ENCODE measurements at regions not wholly inside any gene's neighbourhood (a gene's known extent, or its start where the extent isn't known, plus 50 kb on each side); places are given as distances from the start of the nearest gene placed in this dataset.
"Not testable (repeated sequence)": the region's sequence is repeated elsewhere in the genome, so short reads cannot be mapped to it uniquely, and the experiment has no call there.

DNA sequence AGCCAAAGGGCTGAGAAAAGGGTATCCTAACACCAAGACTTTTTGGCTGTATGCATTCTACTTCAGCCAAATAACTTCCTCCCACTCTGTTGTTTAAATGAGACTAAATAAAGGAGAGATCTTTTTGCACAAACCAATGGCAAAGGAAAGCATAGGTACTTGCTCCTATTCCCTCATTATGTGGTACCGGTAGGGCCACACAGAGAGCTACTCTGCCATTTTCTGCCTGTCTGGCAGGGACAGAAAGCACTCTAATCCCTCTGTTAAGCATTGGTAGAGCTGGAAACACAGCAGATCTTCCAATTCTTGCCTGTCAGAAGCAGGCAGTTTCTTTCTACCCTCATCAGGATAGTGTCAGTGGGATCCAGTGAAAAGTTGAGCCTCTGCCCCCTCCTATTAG is 918.3 kb upstream of the TMEFF2 start:
- Histone ChIP-seq H3K27me3 (ENCODE audit: control insufficient read depth in 2 of 2, insufficient read depth in 1 of 2, low read length in 1 of 2) (no peaks in the 10 kb centered on the region), H3K4me1 (ENCODE audit: control insufficient read depth in 2 of 2, insufficient read depth in 2 of 2, low read length in 2 of 2) (no peaks in the 10 kb centered on the region), H3K36me3 (ENCODE audit: control insufficient read depth in 2 of 2, insufficient read depth in 2 of 2, low read length in 1 of 2) (no peaks in the 10 kb centered on the region), H3K9me3 (ENCODE audit: control insufficient read depth in 2 of 2, insufficient read depth in 1 of 2, low read length in 1 of 2) (no peaks in the 10 kb centered on the region), H3K4me3 (ENCODE audit: low read length in 2 of 2) (no peak overlapping the region), H3K27ac (ENCODE audit: low read depth in 1 of 2, low read length in 1 of 2) (no peak overlapping the region)
- 96% methylated on average over 1 of the region's 1 CpG for WGBS
- no peak for DNase-seq (ENCODE audit: low read depth in 6 of 9, low spot score in 9 of 9)

DNA sequence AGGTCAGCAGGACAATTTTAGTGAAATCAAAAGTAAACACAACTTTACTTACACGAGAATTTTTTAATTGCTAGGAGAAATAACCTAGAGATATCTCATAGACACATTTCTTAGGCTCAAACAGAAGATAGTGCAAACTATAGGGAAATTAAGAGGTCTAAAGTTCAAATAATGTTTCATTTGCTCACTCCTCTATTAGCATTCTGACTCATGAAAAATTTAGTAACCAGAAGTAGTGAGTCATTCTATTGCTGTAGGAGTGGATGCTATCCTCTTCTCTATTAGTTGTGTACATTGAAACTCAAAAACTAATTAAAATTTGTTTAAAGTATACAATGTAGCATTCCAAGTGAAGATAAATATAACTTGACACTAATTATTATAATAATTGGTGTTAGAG is 908.3 kb upstream of the TMEFF2 start:
- WGBS = 96% methylated on average over 1 of the region's 1 CpG

DNA sequence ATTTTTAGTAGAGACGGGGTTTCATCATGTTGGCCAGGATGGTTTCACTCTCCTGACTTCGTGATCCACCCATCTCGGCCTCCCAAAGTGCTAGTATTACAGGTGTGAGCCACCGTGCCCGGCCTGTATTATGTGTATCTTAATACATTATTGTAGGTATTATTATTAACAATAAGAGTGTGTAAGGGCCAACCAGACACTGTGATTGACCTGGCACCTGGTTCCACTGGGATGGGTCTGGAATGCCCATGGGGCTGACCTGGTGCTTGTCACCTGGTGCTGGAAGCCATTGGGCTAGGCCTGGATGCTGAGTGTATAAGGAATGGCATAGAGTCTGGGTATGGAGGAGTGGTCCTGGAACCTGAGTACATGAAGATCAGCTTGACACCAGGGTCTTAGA is 906.9 kb upstream of the TMEFF2 start:
- Histone ChIP-seq H3K27ac (ENCODE audit: low read depth in 1 of 2, low read length in 1 of 2) (no peak overlapping the region), H3K4me1 (ENCODE audit: control insufficient read depth in 2 of 2, insufficient read depth in 2 of 2, low read length in 2 of 2) (no peaks in the 10 kb centered on the region), H3K27me3 (ENCODE audit: control insufficient read depth in 2 of 2, insufficient read depth in 1 of 2, low read length in 1 of 2) (no peaks in the 10 kb centered on the region), H3K4me3 (ENCODE audit: low read length in 2 of 2) (no peak overlapping the region), H3K36me3 (ENCODE audit: control insufficient read depth in 2 of 2, insufficient read depth in 2 of 2, low read length in 1 of 2) (no peaks in the 10 kb centered on the region), H3K9me3 (ENCODE audit: control insufficient read depth in 2 of 2, insufficient read depth in 1 of 2, low read length in 1 of 2) (peaks cover 0 to 9% of the 10 kb centered on the region in 2 donors)
- 99% methylated on average over 5 of the region's 5 CpGs for WGBS
- no peak for DNase-seq (ENCODE audit: low read depth in 6 of 9, low spot score in 9 of 9)

More for the DNA sequence above, 908.3 kb upstream of the TMEFF2 start:
- no peak overlapping the region for H3K4me3 ChIP-seq (ENCODE audit: low read length in 2 of 2)
- no peaks in the 10 kb centered on the region for H3K4me1 ChIP-seq (ENCODE audit: control insufficient read depth in 2 of 2, insufficient read depth in 2 of 2, low read length in 2 of 2)
- no peaks in the 10 kb centered on the region for H3K27me3 ChIP-seq (ENCODE audit: control insufficient read depth in 2 of 2, insufficient read depth in 1 of 2, low read length in 1 of 2)
- no peak for DNase-seq (ENCODE audit: low read depth in 6 of 9, low spot score in 9 of 9)
- H3K36me3 ChIP-seq (ENCODE audit: control insufficient read depth in 2 of 2, insufficient read depth in 2 of 2, low read length in 1 of 2) = no peaks in the 10 kb centered on the region
- H3K27ac ChIP-seq (ENCODE audit: low read depth in 1 of 2, low read length in 1 of 2) = no peak overlapping the region
- peaks cover 0 to 9% of the 10 kb centered on the region in 2 donors for H3K9me3 ChIP-seq (ENCODE audit: control insufficient read depth in 2 of 2, insufficient read depth in 1 of 2, low read length in 1 of 2)

DNA sequence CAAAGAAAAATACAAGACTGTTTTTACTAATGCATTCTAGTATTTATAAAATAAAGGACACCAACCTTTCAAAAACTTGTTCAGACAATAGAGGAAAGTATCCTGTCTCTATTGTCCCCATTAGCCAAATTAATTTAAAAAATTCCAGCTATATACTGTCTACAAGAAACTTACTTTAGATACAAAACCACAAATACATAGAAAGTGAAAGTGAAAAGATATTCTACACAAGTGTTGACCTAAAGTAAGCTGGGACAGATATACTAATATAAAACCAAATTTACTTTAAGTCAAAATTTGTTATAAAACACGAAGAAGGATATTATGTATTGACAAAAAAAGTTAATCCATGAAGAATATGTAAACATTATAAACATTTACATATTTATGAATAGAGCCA is 893.3 kb upstream of the TMEFF2 start:
- H3K27ac ChIP-seq (ENCODE audit: low read depth in 1 of 2, low read length in 1 of 2) = no peak overlapping the region
- DNase-seq (ENCODE audit: low read depth in 6 of 9, low spot score in 9 of 9) = no peak

DNA sequence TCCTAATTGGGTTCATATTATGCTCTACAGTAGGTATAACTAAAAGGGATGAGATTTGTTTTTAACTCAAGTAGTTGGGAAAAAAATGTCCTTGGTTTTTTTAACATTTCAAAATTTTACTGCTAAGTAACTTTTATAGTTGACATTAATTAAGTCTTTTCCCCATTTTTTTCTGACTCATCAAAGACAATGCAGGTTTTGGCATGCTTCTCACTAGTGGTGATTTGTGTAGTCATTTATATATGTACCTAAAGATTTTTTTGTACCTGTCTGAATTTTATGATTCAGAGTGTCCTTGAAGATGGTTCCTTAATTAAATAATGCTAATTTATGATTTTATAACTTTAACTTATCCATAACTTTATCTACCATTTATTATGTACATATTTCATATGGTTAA is 882.3 kb upstream of the TMEFF2 start:
- no peaks in the 10 kb centered on the region for H3K4me1 ChIP-seq (ENCODE audit: control insufficient read depth in 2 of 2, insufficient read depth in 2 of 2, low read length in 2 of 2)
- H3K9me3 ChIP-seq (ENCODE audit: control insufficient read depth in 2 of 2, insufficient read depth in 1 of 2, low read length in 1 of 2) = no peaks in the 10 kb centered on the region
- H3K27ac ChIP-seq (ENCODE audit: low read depth in 1 of 2, low read length in 1 of 2) = no peak overlapping the region
- H3K27me3 ChIP-seq (ENCODE audit: control insufficient read depth in 2 of 2, insufficient read depth in 1 of 2, low read length in 1 of 2) = no peaks in the 10 kb centered on the region
- H3K36me3 ChIP-seq (ENCODE audit: control insufficient read depth in 2 of 2, insufficient read depth in 2 of 2, low read length in 1 of 2) = no peaks in the 10 kb centered on the region
- H3K4me3 ChIP-seq (ENCODE audit: low read length in 2 of 2) = no peak overlapping the region
- DNase-seq (ENCODE audit: low read depth in 6 of 9, low spot score in 9 of 9) = no peak

More for the DNA sequence above, 893.3 kb upstream of the TMEFF2 start:
- Histone ChIP-seq H3K36me3 (ENCODE audit: control insufficient read depth in 2 of 2, insufficient read depth in 2 of 2, low read length in 1 of 2) (no peaks in the 10 kb centered on the region), H3K27me3 (ENCODE audit: control insufficient read depth in 2 of 2, insufficient read depth in 1 of 2, low read length in 1 of 2) (no peaks in the 10 kb centered on the region), H3K4me1 (ENCODE audit: control insufficient read depth in 2 of 2, insufficient read depth in 2 of 2, low read length in 2 of 2) (no peaks in the 10 kb centered on the region), H3K9me3 (ENCODE audit: control insufficient read depth in 2 of 2, insufficient read depth in 1 of 2, low read length in 1 of 2) (no peaks in the 10 kb centered on the region), H3K4me3 (ENCODE audit: low read length in 2 of 2) (no peak overlapping the region)
- WGBS = 67% methylated on average over 1 of the region's 1 CpG

DNA sequence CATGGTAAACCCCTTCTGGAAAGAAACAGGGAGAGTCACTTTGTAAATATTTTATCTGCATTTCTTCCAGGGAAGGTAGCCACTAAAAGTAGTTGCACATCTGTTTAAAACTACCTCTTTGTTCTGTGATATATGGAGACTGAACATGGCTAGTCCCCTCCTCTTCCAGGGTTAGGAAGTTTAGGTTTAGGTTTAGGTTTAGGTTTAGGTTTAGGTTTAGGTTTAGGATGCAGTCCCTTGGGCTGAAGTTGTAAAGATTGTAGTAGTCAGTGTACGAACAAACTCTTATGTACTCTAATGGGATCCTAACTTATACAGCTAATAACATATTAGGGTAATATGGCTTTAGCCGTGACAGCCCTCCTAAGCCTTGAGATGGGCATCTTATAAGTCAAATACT is 880.2 kb upstream of the TMEFF2 start:
- 98% methylated on average over 2 of the region's 2 CpGs for WGBS
- no peak overlapping the region for H3K4me3 ChIP-seq (ENCODE audit: low read length in 2 of 2)

DNA sequence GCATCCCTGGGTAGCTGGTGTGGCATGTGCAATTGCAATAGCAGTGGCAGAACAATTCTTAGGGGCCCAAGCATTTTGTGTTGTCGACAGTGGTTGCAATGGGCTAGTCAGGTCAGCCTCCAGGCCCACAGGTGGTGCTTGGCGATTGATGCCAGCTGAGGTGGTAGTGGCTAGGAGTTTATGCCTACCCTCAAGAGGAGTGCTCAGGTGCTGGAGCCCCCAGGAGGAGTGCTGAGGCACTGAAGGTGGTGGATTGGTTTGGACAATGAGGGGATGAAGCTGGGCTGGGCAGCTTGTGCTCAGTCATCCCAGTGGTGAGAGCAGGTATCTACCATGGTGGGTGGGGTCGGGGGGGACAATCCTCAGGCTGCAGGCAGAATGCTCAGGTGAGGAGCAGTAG is 877.9 kb upstream of the TMEFF2 start:
- H3K4me3 ChIP-seq (ENCODE audit: low read length in 2 of 2) = no peak overlapping the region
- no peak overlapping the region for H3K27ac ChIP-seq (ENCODE audit: low read depth in 1 of 2, low read length in 1 of 2)
- no peaks in the 10 kb centered on the region for H3K9me3 ChIP-seq (ENCODE audit: control insufficient read depth in 2 of 2, insufficient read depth in 1 of 2, low read length in 1 of 2)
- H3K36me3 ChIP-seq (ENCODE audit: control insufficient read depth in 2 of 2, insufficient read depth in 2 of 2, low read length in 1 of 2) = no peaks in the 10 kb centered on the region
- WGBS = 64% methylated on average over 3 of the region's 3 CpGs
- no peak for DNase-seq (ENCODE audit: low read depth in 6 of 9, low spot score in 9 of 9)
- no peaks in the 10 kb centered on the region for H3K27me3 ChIP-seq (ENCODE audit: control insufficient read depth in 2 of 2, insufficient read depth in 1 of 2, low read length in 1 of 2)
- H3K4me1 ChIP-seq (ENCODE audit: control insufficient read depth in 2 of 2, insufficient read depth in 2 of 2, low read length in 2 of 2) = no peaks in the 10 kb centered on the region

More for the DNA sequence above, 880.2 kb upstream of the TMEFF2 start:
- H3K36me3 ChIP-seq (ENCODE audit: control insufficient read depth in 2 of 2, insufficient read depth in 2 of 2, low read length in 1 of 2) = no peaks in the 10 kb centered on the region
- no peaks in the 10 kb centered on the region for H3K9me3 ChIP-seq (ENCODE audit: control insufficient read depth in 2 of 2, insufficient read depth in 1 of 2, low read length in 1 of 2)
- no peak for DNase-seq (ENCODE audit: low read depth in 6 of 9, low spot score in 9 of 9)
- no peaks in the 10 kb centered on the region for H3K4me1 ChIP-seq (ENCODE audit: control insufficient read depth in 2 of 2, insufficient read depth in 2 of 2, low read length in 2 of 2)
- H3K27ac ChIP-seq (ENCODE audit: low read depth in 1 of 2, low read length in 1 of 2) = no peak overlapping the region
- no peaks in the 10 kb centered on the region for H3K27me3 ChIP-seq (ENCODE audit: control insufficient read depth in 2 of 2, insufficient read depth in 1 of 2, low read length in 1 of 2)

DNA sequence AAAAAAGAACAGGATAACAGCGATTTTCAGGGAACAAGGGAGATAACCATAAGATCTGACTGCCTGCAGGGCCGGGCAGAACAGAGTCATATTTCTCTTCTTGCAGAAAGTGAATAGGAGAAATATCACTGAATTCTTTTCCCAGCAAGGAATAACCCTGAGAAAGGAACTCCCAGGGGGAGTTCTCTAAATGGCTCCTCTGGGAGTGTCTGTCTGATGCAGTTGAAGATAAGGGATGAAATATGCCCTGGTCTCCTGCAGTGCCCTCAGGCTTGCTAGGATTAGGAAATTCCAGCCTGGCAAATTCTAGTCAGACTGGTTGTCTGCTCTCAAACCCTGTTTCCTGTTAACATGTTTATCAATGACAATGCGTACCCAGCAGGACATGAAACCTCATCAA is 830.8 kb upstream of the TMEFF2 start:
- not testable (repeated sequence) for DNase-seq (ENCODE audit: low read depth in 6 of 9, low spot score in 9 of 9); H3K27ac ChIP-seq (ENCODE audit: low read depth in 1 of 2, low read length in 1 of 2); H3K27me3 ChIP-seq (ENCODE audit: control insufficient read depth in 2 of 2, insufficient read depth in 1 of 2, low read length in 1 of 2); H3K4me1 ChIP-seq (ENCODE audit: control insufficient read depth in 2 of 2, insufficient read depth in 2 of 2, low read length in 2 of 2); H3K4me3 ChIP-seq (ENCODE audit: low read length in 2 of 2); H3K36me3 ChIP-seq (ENCODE audit: control insufficient read depth in 2 of 2, insufficient read depth in 2 of 2, low read length in 1 of 2); H3K9me3 ChIP-seq (ENCODE audit: control insufficient read depth in 2 of 2, insufficient read depth in 1 of 2, low read length in 1 of 2)
- WGBS = 96% methylated on average over 3 of the region's 3 CpGs

DNA sequence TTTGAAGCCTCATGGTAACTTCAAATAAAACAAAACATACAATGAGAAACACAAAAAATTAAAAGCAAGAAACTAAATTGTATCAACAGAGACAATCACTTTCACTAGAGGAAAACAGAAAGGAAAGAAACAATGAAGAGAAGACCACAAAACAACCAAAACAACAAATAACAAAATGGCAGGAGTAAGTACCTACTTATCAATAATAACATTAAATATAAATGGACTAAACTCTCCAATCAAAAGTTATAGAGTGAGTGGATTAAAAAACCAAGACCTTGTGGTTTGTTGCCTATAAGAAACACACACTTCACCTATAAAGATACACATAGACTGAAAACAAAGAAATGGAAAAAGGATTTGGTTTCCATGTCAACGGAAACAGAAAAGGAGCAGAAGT is 830.1 kb upstream of the TMEFF2 start:
- H3K27ac ChIP-seq (ENCODE audit: low read depth in 1 of 2, low read length in 1 of 2) = no peak overlapping the region

DNA sequence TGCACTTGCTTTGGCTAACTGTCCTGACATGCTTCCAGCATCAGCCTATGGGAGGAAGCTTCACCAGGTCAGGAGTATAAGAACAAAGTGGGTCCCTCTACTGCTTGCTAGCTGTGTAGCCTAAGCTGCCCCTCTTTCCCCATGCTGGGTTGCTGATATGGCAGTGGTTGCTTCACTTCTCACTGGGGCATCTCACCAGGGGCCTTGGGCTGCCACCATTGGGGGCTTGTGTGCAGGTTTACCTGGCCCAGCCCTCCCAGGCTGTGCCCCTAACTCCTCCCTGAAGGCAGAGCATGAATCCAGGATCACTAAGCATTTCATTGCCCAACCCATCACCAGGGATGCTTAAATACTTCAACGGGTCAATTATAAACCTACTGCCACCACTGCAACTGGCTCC is 817.1 kb upstream of the TMEFF2 start:
- DNase-seq (ENCODE audit: low read depth in 6 of 9, low spot score in 9 of 9) = no peak
- no peaks in the 10 kb centered on the region for H3K36me3 ChIP-seq (ENCODE audit: control insufficient read depth in 2 of 2, insufficient read depth in 2 of 2, low read length in 1 of 2)
- H3K4me3 ChIP-seq (ENCODE audit: low read length in 2 of 2) = no peak overlapping the region
- 100% methylated on average over 1 of the region's 1 CpG for WGBS
- peaks cover 0 to 9% of the 10 kb centered on the region in 2 donors for H3K9me3 ChIP-seq (ENCODE audit: control insufficient read depth in 2 of 2, insufficient read depth in 1 of 2, low read length in 1 of 2)
- no peaks in the 10 kb centered on the region for H3K4me1 ChIP-seq (ENCODE audit: control insufficient read depth in 2 of 2, insufficient read depth in 2 of 2, low read length in 2 of 2)
- H3K27me3 ChIP-seq (ENCODE audit: control insufficient read depth in 2 of 2, insufficient read depth in 1 of 2, low read length in 1 of 2) = no peaks in the 10 kb centered on the region
- no peak overlapping the region for H3K27ac ChIP-seq (ENCODE audit: low read depth in 1 of 2, low read length in 1 of 2)

More for the DNA sequence above, 830.1 kb upstream of the TMEFF2 start:
- H3K4me1 ChIP-seq (ENCODE audit: control insufficient read depth in 2 of 2, insufficient read depth in 2 of 2, low read length in 2 of 2) = no peaks in the 10 kb centered on the region
- no peak for DNase-seq (ENCODE audit: low read depth in 6 of 9, low spot score in 9 of 9)
- no peaks in the 10 kb centered on the region for H3K9me3 ChIP-seq (ENCODE audit: control insufficient read depth in 2 of 2, insufficient read depth in 1 of 2, low read length in 1 of 2)
- WGBS = 98% methylated on average over 1 of the region's 1 CpG
- no peaks in the 10 kb centered on the region for H3K36me3 ChIP-seq (ENCODE audit: control insufficient read depth in 2 of 2, insufficient read depth in 2 of 2, low read length in 1 of 2)
- no peaks in the 10 kb centered on the region for H3K27me3 ChIP-seq (ENCODE audit: control insufficient read depth in 2 of 2, insufficient read depth in 1 of 2, low read length in 1 of 2)
- no peak overlapping the region for H3K4me3 ChIP-seq (ENCODE audit: low read length in 2 of 2)

Measured in thymus (tissue), 11 donors.